HG03520 (cell line): ENCODE measurements at regions not wholly inside any gene's neighbourhood (a gene's known extent, or its start where the extent isn't known, plus 50 kb on each side); places are given as distances from the start of the nearest gene placed in this dataset.
"Not testable (repeated sequence)": the region's sequence is repeated elsewhere in the genome, so short reads cannot be mapped to it uniquely, and the experiment has no call there.

ENCODE experiments used
- ATAC-seq: cut with Tn5 transposase; IDR thresholded peaks from one replicate; pipeline ENCODE4 v1.9.1; 2021; ENCODE audit warnings: mild to moderate bottlenecking, moderate library complexity; ENCODE audit not compliant: unreplicated experiment

- ATAC-seq: no peak
Observed at GRCh38 chr2:21754164-21754788, 630.5 kb downstream of the TDRD15 start.

GRCh38 chr2:21757805-21758430 lies 634.1 kb downstream of the TDRD15 start:
- ATAC-seq: no peak

DNA sequence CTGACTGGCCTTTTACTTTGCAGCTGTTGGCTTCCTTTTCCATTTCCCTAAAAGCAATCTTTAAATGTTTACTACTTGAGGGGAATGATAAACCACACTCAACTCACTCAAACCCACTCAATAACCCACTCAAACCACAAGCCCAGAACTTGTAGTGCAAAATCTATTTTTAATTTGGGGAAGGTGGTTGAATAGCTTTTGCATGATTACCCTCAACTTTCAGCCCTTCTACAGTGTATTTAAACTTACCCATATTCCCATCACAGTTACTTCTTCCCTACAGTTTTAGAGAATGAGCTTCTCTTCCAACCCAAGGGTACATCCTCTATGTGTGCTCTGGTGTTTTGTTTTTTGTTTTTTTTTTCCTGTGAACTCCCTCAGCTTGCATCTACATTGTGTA lies 636.1 kb downstream of the TDRD15 start:
- no peak for ATAC-seq

DNA sequence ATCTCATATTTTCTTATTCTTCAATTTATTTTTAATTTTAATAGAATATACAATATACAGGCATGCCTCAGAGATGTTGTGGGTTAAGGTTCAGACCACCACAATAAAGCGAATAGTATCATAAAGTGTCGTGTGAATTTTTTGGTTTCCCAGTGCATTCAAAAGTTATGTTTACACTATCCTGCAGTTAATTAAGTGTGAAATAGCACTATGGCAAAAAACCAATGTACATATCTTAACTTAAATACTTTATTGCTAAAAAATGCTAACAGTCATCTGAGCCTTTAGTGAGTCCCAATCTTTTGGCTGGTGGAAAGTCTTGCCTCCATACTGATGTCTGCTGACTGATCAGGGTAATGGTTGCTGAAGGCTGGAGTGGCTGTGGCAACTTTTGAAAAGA lies 637.6 kb downstream of the TDRD15 start:
- no peak for ATAC-seq

GRCh38 chr2:21763501-21763900 lies 639.7 kb downstream of the TDRD15 start:
- no peak for ATAC-seq

- ATAC-seq: no peak
Observed at GRCh38 chr2:21770787-21771186, 647.0 kb downstream of the TDRD15 start.

GRCh38 chr2:21772624-21773023 lies 648.9 kb downstream of the TDRD15 start:
- no peak for ATAC-seq

- no peak for ATAC-seq
Observed at GRCh38 chr2:21773168-21773567, 649.4 kb downstream of the TDRD15 start.

DNA sequence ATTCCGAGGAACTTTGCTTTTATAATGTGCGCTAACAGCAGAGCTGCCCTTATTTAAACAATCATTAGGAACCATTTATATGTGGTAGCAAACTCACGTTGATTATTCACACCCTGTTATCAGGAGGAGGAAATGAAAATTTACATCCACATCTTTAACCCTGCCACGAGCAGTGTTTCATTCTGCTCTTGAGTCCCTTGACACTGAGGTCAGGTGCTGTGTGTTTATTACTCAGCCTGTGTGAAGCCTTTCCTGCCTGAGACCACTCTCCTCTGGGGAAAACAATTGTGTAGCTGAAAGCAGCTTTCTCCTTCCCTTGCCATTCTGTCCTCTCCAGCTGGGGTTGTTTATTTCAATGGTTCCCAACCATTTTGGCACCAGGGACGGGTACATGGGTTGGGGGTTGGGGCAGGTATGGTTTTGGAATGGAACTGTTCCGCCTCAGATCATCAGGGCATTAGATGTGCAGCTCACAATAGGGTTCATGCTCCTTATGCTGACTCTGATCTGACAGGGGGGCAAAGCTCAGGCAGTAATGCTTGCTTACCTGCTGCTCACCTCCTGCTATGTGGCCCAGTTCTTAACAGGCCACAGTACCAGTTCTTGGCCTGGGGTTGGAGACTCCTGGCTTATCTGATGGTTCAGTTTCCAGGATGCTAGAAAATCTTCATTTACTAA lies 651.1 kb downstream of the TDRD15 start:
- no peak for ATAC-seq

GRCh38 chr2:21779786-21780185 lies 656.0 kb downstream of the TDRD15 start:
- ATAC-seq: no peak

- ATAC-seq: no peak
Observed at GRCh38 chr2:21781962-21782361, 658.2 kb downstream of the TDRD15 start.

DNA sequence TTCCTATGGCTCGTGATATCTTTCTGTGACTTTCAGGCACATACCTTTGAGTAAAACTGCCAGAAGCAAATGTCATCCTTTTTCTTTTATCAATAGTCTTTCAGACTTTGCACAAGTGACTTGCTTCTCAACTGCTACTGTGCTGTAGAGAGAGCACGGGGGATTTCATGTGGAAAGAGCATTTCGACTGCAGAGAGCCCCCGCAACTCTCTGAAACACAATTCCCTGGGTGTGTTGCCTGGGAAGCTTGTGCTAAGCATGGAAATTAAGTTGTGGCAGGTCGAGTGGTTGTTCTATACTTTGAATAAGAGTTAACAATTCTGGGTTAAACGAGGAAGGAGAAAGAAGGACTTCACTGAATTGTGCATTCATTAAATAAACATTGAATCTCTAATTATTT lies 659.1 kb downstream of the TDRD15 start:
- ATAC-seq: no peak

DNA sequence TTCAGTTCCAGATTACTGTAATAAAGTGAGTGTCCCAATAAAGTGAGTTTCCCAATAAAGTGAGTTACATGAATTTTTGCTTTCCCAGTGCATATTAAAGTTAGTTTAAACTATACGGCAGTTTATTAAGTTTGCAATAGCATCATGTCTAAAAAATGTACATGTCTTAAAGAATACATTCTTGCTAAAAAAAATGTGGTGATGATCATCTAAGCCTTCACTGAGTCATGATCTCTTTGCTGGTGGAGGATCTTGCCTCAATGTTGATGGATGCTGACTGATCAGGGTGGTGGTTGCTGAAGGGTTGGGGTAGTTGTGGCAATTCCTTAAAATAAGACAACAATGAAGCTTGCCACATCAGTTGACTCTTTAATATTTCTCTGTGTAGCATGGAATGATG lies 664.2 kb downstream of the TDRD15 start:
- ATAC-seq: no peak

GRCh38 chr2:21790311-21790710 lies 666.5 kb downstream of the TDRD15 start:
- ATAC-seq: not testable (repeated sequence)

- ATAC-seq: no peak
Observed at GRCh38 chr2:21792571-21792970, 668.8 kb downstream of the TDRD15 start.

GRCh38 chr2:21793461-21793860 lies 669.7 kb downstream of the TDRD15 start:
- ATAC-seq: no peak

DNA sequence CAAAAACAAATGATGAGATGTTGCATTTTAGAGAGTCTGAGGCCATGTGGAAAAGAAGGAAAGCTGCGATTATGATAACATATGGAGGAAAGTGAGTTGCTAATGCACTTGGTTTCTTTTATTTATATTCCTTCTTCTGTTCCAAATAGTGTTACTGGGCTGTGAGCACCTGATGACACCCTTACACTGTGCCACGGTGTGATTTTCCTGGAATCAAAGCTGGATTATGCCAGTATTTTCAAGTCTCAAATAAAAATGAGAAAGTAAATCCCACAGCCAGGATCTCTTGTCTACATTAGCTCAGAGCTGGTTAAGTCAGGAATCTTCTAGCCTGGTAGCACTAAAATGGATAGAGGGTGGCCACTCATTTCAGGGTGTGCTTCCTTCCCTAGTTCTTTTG lies 670.8 kb downstream of the TDRD15 start:
- no peak for ATAC-seq

- no peak for ATAC-seq
Observed at GRCh38 chr2:21800356-21800755, 676.6 kb downstream of the TDRD15 start.

DNA sequence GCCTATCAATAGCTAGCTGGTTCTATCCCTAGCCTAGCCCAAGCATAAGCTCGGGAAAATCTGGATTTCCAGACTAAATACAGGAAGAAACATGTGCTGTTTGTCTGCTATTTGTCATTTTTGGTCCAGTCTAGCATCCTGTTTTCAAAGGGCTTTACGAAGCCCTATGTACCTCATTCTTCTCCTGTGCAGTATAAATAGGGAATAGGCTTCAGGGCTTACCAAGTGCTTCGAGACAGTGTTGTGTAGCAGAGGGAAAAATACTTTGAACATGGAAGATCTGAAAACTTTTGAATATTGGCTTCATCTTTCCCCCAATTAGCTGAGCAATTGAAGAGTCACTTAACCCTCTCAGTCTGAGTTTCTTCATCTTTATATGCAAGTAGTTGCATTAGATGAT lies 679.8 kb downstream of the TDRD15 start:
- no peak for ATAC-seq

DNA sequence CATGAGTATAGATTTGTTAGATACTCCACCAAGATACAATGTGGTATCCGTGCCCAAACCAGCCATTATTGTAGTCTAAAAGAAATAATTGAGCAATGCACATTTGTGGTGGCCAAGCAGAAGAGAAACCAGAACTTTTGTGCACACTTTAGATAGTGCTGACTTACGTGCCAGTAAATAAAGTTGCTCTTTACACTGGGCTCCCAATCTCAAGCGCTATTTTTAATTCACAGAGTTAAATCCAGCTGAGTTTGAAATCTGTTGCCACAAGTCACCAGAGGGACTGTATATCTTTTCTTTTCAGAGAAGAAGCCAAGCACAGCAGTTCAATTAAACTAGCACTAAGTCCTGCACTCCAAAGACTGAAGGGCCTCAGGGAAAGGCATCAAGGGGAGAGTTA lies 680.4 kb downstream of the TDRD15 start:
- ATAC-seq: no peak

DNA sequence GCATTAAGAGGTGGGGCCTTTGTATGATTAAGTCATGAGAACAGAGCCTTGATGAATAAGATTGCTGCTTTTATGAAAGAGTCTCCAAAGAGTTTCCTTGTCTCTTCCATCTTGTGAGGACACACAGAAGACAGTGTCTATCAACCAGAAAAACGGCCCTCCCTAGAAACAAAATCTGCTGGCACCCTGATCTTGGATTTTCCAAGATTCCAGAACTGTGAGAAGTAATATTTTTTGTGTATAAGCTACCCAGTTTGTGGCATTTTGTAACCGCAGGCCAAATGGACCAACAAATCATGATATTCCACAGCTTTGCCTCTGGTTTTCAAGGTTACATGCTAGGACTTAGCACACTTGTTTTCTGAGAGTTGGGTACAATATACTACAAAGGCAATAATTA lies 687.8 kb downstream of the TDRD15 start:
- ATAC-seq: no peak

- no peak for ATAC-seq
Observed at GRCh38 chr2:21812766-21813165, 689.0 kb downstream of the TDRD15 start.
